HCT116 (cell line): ENCODE measurements at regions not wholly inside any gene's neighbourhood (a gene's known extent, or its start where the extent isn't known, plus 50 kb on each side); places are given as distances from the start of the nearest gene placed in this dataset.

Source experiments
- ATAC-seq: fragments of 200-7000 bp; cut with Tn5 transposase; 2 replicates; pipeline ENCODE4 v1.9.1; 2020; ENCODE audit warnings: mild to moderate bottlenecking, moderate library complexity
- BruUV-seq: library from RNA; stranded (reverse); fragments of 400-500 nt; replicated peaks from 2 replicates; lab custom pipeline; 2021; lab: Mats Ljungman, UMichigan
- CTCF ChIA-PET: fragments of 300-600 bp; sonication (Branson Sonifier 250); formaldehyde crosslinking; loops from one replicate; lab custom pipeline; 2021; ENCODE audit warnings: antibody characterized with exemption; lab: Charles Lee
- POLR2A ChIA-PET: fragments of 300-600, 350-600 bp; sonication (Branson Sonifier 250); formaldehyde crosslinking; loops from one replicate; lab custom pipeline; 2021; ENCODE audit warnings: antibody characterized with exemption; lab: Charles Lee
- RAD21 ChIA-PET, 2 experiments: fragments of 300-600 bp; sonication (Branson Sonifier 250); formaldehyde crosslinking; loops; one replicate each; lab custom pipeline; 2023; ENCODE audit warnings: low total read pairs in 2 of 2; ENCODE audit not compliant: uncharacterized antibody in 2 of 2, unreplicated experiment in 2 of 2, low non-redundant PET in 1 of 2; lab: Charles Lee
- DNase-seq: peaks from one replicate; pipeline ENCODE4 v3.0.0-alpha.2; 2010; ENCODE audit warnings: low read depth, low spot score
- H2AFZ ChIP-seq: fragments of 200-600 bp; shearing (Covaris generic), sonication (generic); 2 replicates; pipeline ENCODE4 v1.6.1; 2017; ENCODE audit warnings: low read depth, mixed run types, mixed read lengths, antibody characterized with exemption, low read length; ENCODE audit not compliant: poor library complexity, severe bottlenecking
- H3K27ac ChIP-seq: 2 replicates; pipeline ENCODE4 v1.5.1; 2012; ENCODE audit warnings: low read depth, low read length
- H3K27me3 ChIP-seq: fragments of 200-600 bp; sonication (generic); 2 replicates; pipeline ENCODE4 v1.6.1; 2016; ENCODE audit warnings: mixed run types, low read length, mixed read lengths; ENCODE audit not compliant: insufficient read depth
- H3K36me3 ChIP-seq, 2 experiments: fragments of 200-500 bp in 1 of 2; fragments of 200-600 bp in 1 of 2; sonication (Bioruptor generic) in 1 of 2; sonication (generic) in 1 of 2; 2 replicates each; pipeline versions ENCODE4 v1.5.1 to v1.6.1; 2014 to 2016; ENCODE audit warnings: low read length in 2 of 2, inconsistent platforms in 1 of 2, mixed read lengths in 1 of 2, mixed run types in 1 of 2; ENCODE audit not compliant: insufficient read depth in 2 of 2, control insufficient read depth in 1 of 2
- H3K4me1 ChIP-seq, 2 experiments: fragments of 200-600 bp in 1 of 2; sonication (generic) in 1 of 2; 2 replicates each; pipeline versions ENCODE4 v1.5.1 to v1.6.1; 2012 to 2017; ENCODE audit warnings: low read length in 2 of 2, inconsistent platforms in 1 of 2, mild to moderate bottlenecking in 1 of 2, mixed read lengths in 1 of 2, mixed run types in 1 of 2, moderate library complexity in 1 of 2; ENCODE audit not compliant: insufficient read depth in 2 of 2, control insufficient read depth in 1 of 2
- H3K4me2 ChIP-seq: fragments of 200-600 bp; sonication (generic); 2 replicates; pipeline ENCODE4 v1.6.1; 2017; ENCODE audit warnings: mixed run types, low read length, mixed read lengths
- H3K4me3 ChIP-seq, 2 experiments: fragments of 200-600 bp in 1 of 2; sonication (generic) in 1 of 2; replicated peaks in 1 of 2; 2 replicates each; pipeline ENCODE4 v1.5.1; 2011 to 2016; ENCODE audit warnings: low read length in 2 of 2, control low read depth in 1 of 2, low read depth in 1 of 2, mild to moderate bottlenecking in 1 of 2, mixed read lengths in 1 of 2, mixed run types in 1 of 2
- H3K79me2 ChIP-seq: fragments of 200-600 bp; sonication (generic); 2 replicates; pipeline ENCODE4 v1.6.1; 2017; ENCODE audit warnings: mild to moderate bottlenecking, mixed run types, low read length, moderate library complexity, mixed read lengths; ENCODE audit not compliant: insufficient read depth
- H3K9ac ChIP-seq: fragments of 200-600 bp; sonication (generic); 2 replicates; pipeline ENCODE4 v1.6.1; 2016; ENCODE audit warnings: low read length, mixed read lengths
- H3K9me2 ChIP-seq: fragments of 200-600 bp; sonication (generic), shearing (Covaris generic); 2 replicates; pipeline ENCODE4 v1.6.1; 2017; ENCODE audit warnings: mixed run types, mild to moderate bottlenecking, moderate library complexity; ENCODE audit not compliant: insufficient read depth
- H3K9me3 ChIP-seq, 2 experiments: fragments of 200-500 bp in 1 of 2; fragments of 200-600 bp in 1 of 2; sonication (Bioruptor generic) in 1 of 2; sonication (generic) in 1 of 2; 2 replicates each; pipeline ENCODE4 v1.6.1; 2014 to 2017; ENCODE audit warnings: low read length in 2 of 2, mixed read lengths in 2 of 2, inconsistent platforms in 1 of 2, low read depth in 1 of 2, mild to moderate bottlenecking in 1 of 2, mixed run types in 1 of 2, moderate library complexity in 1 of 2; ENCODE audit not compliant: control insufficient read depth in 1 of 2, insufficient read depth in 1 of 2
- H4K20me1 ChIP-seq: fragments of 200-600 bp; sonication (generic), shearing (Covaris generic); 2 replicates; pipeline ENCODE4 v1.6.1; 2017; ENCODE audit warnings: mixed run types, mild to moderate bottlenecking, moderate library complexity; ENCODE audit not compliant: insufficient read depth
- EGR1 ChIP-seq: IDR thresholded peaks from 2 replicates; pipeline ENCODE4 v1.6.1; 2012; ENCODE audit warnings: low read depth
- FOSL1 ChIP-seq: IDR thresholded peaks from 2 replicates; pipeline ENCODE4 v1.6.1; 2012; ENCODE audit warnings: low read depth
- JUND ChIP-seq: IDR thresholded peaks from 2 replicates; pipeline ENCODE4 v1.6.1; 2012
- RAD21 ChIP-seq: IDR thresholded peaks from 2 replicates; pipeline ENCODE4 v1.6.1; 2012; ENCODE audit warnings: low read depth, mild to moderate bottlenecking
- intact Hi-C: fragments of 100-400 bp; cut with micrococcal nuclease; formaldehyde crosslinking; loops from 2 replicates; pipeline ENCODE4 v1.10.0; 2022
- TF ChIP-seq, protein P1 (sequence below): IDR thresholded peaks from 2 replicates; pipeline ENCODE4 v1.6.1; 2012; ENCODE audit warnings: low read depth
- TF ChIP-seq, protein P2 (sequence below): IDR thresholded peaks from 2 replicates; pipeline ENCODE4 v1.6.1; 2012
- TF ChIP-seq, protein P3 (sequence below), 3 experiments: fragments of 200-600 bp in 1 of 3; sonication (generic) in 1 of 3; IDR thresholded peaks in 2 of 3; conservative IDR thresholded peaks in 1 of 3; 2 replicates each; pipeline ENCODE4 v1.5.1; 2012 to 2017; ENCODE audit warnings: low read depth in 2 of 3, low read length in 2 of 3, antibody characterized with exemption in 1 of 3, borderline replicate concordance in 1 of 3, control low read depth in 1 of 3, mild to moderate bottlenecking in 1 of 3, mixed read lengths in 1 of 3, mixed run types in 1 of 3, moderate library complexity in 1 of 3; ENCODE audit not compliant: insufficient read depth in 1 of 3
- TF ChIP-seq, protein P4 (sequence below): IDR thresholded peaks from 2 replicates; pipeline ENCODE4 v1.6.1; 2012

DNA sequence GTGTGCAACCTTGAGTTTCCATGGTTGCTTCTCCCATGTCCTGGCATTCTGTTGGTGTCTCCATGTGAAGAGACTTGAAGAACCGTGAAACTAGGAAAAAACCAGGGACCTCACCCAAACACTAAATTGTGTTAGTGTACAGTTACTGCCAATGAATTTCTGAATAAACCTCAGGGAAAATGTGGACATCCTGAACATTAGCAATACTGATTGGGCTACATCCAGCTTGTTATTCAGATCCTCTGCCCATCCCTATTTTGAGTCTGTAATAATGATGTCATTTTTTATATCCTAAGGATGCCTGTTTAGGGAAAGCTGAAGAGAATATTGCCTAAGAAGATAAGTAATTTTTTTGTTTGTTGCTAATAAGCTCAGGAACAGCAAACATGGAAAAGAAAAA is 262.7 kb downstream of the TMA16 start:
- ATAC-seq (no peak), DNase-seq (no peak)
- Histone ChIP-seq H3K27me3 (no peaks in the 10 kb centered on the region), H3K9me2 (no peaks in the 10 kb centered on the region), H2AFZ (no peak overlapping the region), H3K9me3 (no peaks in the 10 kb centered on the region), H4K20me1 (no peaks in the 10 kb centered on the region), H3K27ac (no peak overlapping the region), H3K4me2 (no peak overlapping the region), H3K4me3 (no peak overlapping the region), H3K9ac (no peak overlapping the region), H3K36me3 (no peaks in the 10 kb centered on the region)
- RAD21 ChIA-PET = no interaction called here
- CTCF ChIA-PET = interaction anchor here (1.6 kb wide), 1 partner anchor 207 kb away, joined by 5 read pairs; no protein-coding TSS in a partner anchor
- intact Hi-C loops = no loop called here
- POLR2A ChIA-PET = no interaction called here
- TF ChIP-seq JUND (no peak), RAD21 (no peak), EGR1 (no peak), FOSL1 (no peak)
- TF ChIP-seq, protein P1, sequence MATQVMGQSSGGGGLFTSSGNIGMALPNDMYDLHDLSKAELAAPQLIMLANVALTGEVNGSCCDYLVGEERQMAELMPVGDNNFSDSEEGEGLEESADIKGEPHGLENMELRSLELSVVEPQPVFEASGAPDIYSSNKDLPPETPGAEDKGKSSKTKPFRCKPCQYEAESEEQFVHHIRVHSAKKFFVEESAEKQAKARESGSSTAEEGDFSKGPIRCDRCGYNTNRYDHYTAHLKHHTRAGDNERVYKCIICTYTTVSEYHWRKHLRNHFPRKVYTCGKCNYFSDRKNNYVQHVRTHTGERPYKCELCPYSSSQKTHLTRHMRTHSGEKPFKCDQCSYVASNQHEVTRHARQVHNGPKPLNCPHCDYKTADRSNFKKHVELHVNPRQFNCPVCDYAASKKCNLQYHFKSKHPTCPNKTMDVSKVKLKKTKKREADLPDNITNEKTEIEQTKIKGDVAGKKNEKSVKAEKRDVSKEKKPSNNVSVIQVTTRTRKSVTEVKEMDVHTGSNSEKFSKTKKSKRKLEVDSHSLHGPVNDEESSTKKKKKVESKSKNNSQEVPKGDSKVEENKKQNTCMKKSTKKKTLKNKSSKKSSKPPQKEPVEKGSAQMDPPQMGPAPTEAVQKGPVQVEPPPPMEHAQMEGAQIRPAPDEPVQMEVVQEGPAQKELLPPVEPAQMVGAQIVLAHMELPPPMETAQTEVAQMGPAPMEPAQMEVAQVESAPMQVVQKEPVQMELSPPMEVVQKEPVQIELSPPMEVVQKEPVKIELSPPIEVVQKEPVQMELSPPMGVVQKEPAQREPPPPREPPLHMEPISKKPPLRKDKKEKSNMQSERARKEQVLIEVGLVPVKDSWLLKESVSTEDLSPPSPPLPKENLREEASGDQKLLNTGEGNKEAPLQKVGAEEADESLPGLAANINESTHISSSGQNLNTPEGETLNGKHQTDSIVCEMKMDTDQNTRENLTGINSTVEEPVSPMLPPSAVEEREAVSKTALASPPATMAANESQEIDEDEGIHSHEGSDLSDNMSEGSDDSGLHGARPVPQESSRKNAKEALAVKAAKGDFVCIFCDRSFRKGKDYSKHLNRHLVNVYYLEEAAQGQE = no peak
- TF ChIP-seq, protein P2, sequence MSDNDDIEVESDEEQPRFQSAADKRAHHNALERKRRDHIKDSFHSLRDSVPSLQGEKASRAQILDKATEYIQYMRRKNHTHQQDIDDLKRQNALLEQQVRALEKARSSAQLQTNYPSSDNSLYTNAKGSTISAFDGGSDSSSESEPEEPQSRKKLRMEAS = no peak
- TF ChIP-seq, protein P3, sequence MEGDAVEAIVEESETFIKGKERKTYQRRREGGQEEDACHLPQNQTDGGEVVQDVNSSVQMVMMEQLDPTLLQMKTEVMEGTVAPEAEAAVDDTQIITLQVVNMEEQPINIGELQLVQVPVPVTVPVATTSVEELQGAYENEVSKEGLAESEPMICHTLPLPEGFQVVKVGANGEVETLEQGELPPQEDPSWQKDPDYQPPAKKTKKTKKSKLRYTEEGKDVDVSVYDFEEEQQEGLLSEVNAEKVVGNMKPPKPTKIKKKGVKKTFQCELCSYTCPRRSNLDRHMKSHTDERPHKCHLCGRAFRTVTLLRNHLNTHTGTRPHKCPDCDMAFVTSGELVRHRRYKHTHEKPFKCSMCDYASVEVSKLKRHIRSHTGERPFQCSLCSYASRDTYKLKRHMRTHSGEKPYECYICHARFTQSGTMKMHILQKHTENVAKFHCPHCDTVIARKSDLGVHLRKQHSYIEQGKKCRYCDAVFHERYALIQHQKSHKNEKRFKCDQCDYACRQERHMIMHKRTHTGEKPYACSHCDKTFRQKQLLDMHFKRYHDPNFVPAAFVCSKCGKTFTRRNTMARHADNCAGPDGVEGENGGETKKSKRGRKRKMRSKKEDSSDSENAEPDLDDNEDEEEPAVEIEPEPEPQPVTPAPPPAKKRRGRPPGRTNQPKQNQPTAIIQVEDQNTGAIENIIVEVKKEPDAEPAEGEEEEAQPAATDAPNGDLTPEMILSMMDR (IDR thresholded peaks at IDR 0.05 in 2 of 3, conservative IDR thresholded peaks at IDR 0.05 in 1 of 3; ENCODE audit: borderline replicate concordance in 1 of 3, insufficient read depth in 1 of 3, low read depth in 2 of 3, low read length in 2 of 3) = no peak
- TF ChIP-seq, protein P4, sequence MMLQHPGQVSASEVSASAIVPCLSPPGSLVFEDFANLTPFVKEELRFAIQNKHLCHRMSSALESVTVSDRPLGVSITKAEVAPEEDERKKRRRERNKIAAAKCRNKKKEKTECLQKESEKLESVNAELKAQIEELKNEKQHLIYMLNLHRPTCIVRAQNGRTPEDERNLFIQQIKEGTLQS = no peak
- TF ChIP-seq, all 23 proteins: peak for 0
- Histone ChIP-seq H3K4me1 (no peaks in the 10 kb centered on the region), H3K79me2 (no peaks in the 10 kb centered on the region)
- no TSS peak for BruUV-seq
